HepG2 (cell line): ENCODE measurements at regions not wholly inside any gene's neighbourhood (a gene's known extent, or its start where the extent isn't known, plus 50 kb on each side); places are given as distances from the start of the nearest gene placed in this dataset.

Experiments
- ARHGAP35 ChIP-seq: sonication (generic); formaldehyde crosslinking; IDR thresholded peaks from 2 replicates; pipeline ENCODE4 v1.9.0; 2022; ENCODE audit warnings: mild to moderate bottlenecking, inconsistent platforms, moderate library complexity, missing genetic modification reagents, borderline replicate concordance
- ARNT2 ChIP-seq: sonication (generic); formaldehyde crosslinking; IDR thresholded peaks from 2 replicates; pipeline ENCODE4 v1.8.0; 2022; ENCODE audit warnings: mild to moderate bottlenecking, low read depth, missing genetic modification reagents, moderate library complexity
- CTCF ChIP-seq: sonication (generic); formaldehyde crosslinking; IDR thresholded peaks from 2 replicates; pipeline ENCODE4 v1.5.0; 2020; ENCODE audit warnings: mild to moderate bottlenecking, missing genetic modification reagents, moderate library complexity
- FLYWCH1 ChIP-seq: sonication (generic); formaldehyde crosslinking; IDR thresholded peaks from 2 replicates; pipeline ENCODE4 v1.8.1; 2023; ENCODE audit warnings: mild to moderate bottlenecking, missing genetic modification reagents
- PTBP1 ChIP-seq: fragments of 200-400 bp; formaldehyde crosslinking; IDR thresholded peaks from 2 replicates; pipeline ENCODE4 v1.6.1; 2018; ENCODE audit warnings: low read length, low read depth; ENCODE audit not compliant: poor library complexity, severe bottlenecking
- SSRP1 ChIP-seq: IDR thresholded peaks from 2 replicates; pipeline ENCODE4 v1.6.1; 2016; ENCODE audit warnings: control low read depth
- TSC22D2 ChIP-seq: sonication (generic); formaldehyde crosslinking; IDR thresholded peaks from 2 replicates; pipeline ENCODE4 v1.5.1; 2020; ENCODE audit warnings: missing genetic modification reagents, mild to moderate bottlenecking, borderline replicate concordance
- XRCC5 ChIP-seq: fragments of 200-400 bp; formaldehyde crosslinking; optimal IDR thresholded peaks from 2 replicates; pipeline ENCODE3; 2017; ENCODE audit warnings: mild to moderate bottlenecking, low read length
- ZBTB43 ChIP-seq: sonication (generic); formaldehyde crosslinking; conservative IDR thresholded peaks from 2 replicates; pipeline ENCODE4 v1.4.0; 2020; ENCODE audit warnings: missing genetic modification reagents
- ZFP90 ChIP-seq: sonication (generic); formaldehyde crosslinking; IDR thresholded peaks from 2 replicates; pipeline ENCODE4 v1.8.0; 2022; ENCODE audit warnings: missing genetic modification reagents, mild to moderate bottlenecking, inconsistent platforms, borderline replicate concordance
- ZNF18 ChIP-seq: sonication (generic); formaldehyde crosslinking; IDR thresholded peaks from 2 replicates; pipeline ENCODE4 v1.8.0; 2022; ENCODE audit warnings: mild to moderate bottlenecking, missing genetic modification reagents; ENCODE audit not compliant: insufficient replicate concordance
- ZNF574 ChIP-seq: sonication (generic); formaldehyde crosslinking; IDR thresholded peaks from 2 replicates; pipeline ENCODE4 v1.4.0; 2020; ENCODE audit warnings: missing genetic modification reagents
- ZNF644 ChIP-seq: IDR thresholded peaks from 2 replicates; pipeline ENCODE4 v1.6.1; 2016; ENCODE audit warnings: low read depth
- ZNF687 ChIP-seq: sonication (generic); formaldehyde crosslinking; IDR thresholded peaks from 2 replicates; pipeline ENCODE4 v1.5.1; 2020; ENCODE audit warnings: mild to moderate bottlenecking, missing genetic modification reagents, moderate library complexity

- TF ChIP-seq FLYWCH1: no peak
- no peak for TF ChIP-seq TSC22D2 (CRISPR knock-in tag)
- TF ChIP-seq ARHGAP35 (CRISPR knock-in tag): no peak
- TF ChIP-seq ZBTB43: no peak
- no peak for TF ChIP-seq ZNF644 (CRISPR knock-in tag)
- peak; percentile 36; the same call in 1 of the 2 replicates for TF ChIP-seq ZNF574 (CRISPR knock-in tag)
- peak; percentile 61 for TF ChIP-seq CTCF
- no peak for TF ChIP-seq ZFP90
- TF ChIP-seq SSRP1: no peak
- no peak for TF ChIP-seq ZNF687 (CRISPR knock-in tag)
- TF ChIP-seq PTBP1: no peak
- peak; percentile 82 for TF ChIP-seq XRCC5
- TF ChIP-seq ZNF18: no peak
- no peak for TF ChIP-seq ARNT2 (CRISPR knock-in tag)
Measured at GRCh38 chr20:39874049-39874893, 814.8 kb downstream of the MAFB start (continued).
